NCI-H2107 (cell line): ENCODE measurements at regions not wholly inside any gene's neighbourhood (a gene's known extent, or its start where the extent isn't known, plus 50 kb on each side); places are given as distances from the start of the nearest gene placed in this dataset.
"Not testable (repeated sequence)": the region's sequence is repeated elsewhere in the genome, so short reads cannot be mapped to it uniquely, and the experiment has no call there.

Experiments
- DNase-seq: peaks from one replicate; lab custom pipeline; 2025; lab: John Stamatoyannopoulos, UW

DNA sequence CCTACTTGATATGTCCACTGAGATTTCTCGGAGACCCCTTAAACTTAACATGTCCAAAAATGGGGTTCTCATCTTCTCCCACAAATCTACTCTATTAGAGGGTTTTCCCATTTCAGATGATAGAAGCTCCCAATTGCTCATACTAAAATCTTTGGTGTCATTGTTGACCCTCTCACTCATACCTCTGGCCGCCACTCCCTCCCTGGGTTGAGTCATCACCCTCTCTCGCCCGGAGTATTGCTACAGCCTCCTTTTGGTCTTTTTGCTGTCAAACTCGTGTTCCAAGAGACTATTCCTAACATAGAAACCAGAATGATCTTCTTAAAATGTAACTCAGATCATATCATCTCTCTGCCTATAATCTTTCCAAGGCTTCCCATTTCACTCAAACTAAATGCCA lies 91.0 kb upstream of the GNAQ start:
- no peak for DNase-seq

DNA sequence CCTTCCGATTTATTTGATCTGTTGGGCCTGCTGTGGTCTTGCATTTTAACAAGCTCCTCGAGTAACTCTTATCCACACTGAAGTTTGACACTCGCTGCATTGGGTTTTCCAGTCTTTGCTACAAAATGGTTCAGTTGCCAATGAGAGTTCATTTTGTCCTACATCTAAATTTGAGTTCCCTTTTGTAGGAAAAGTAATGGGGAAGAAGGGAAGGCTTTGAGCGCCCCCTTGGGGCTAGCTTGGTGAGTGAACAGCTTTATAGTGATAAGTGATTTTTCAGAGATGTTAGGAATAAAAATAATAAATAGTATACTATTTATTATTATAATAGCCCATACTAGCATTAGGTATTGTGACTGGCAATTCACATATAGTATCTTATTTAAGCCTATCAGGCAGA lies 89.9 kb upstream of the GNAQ start:
- DNase-seq = peak; percentile 16

DNA sequence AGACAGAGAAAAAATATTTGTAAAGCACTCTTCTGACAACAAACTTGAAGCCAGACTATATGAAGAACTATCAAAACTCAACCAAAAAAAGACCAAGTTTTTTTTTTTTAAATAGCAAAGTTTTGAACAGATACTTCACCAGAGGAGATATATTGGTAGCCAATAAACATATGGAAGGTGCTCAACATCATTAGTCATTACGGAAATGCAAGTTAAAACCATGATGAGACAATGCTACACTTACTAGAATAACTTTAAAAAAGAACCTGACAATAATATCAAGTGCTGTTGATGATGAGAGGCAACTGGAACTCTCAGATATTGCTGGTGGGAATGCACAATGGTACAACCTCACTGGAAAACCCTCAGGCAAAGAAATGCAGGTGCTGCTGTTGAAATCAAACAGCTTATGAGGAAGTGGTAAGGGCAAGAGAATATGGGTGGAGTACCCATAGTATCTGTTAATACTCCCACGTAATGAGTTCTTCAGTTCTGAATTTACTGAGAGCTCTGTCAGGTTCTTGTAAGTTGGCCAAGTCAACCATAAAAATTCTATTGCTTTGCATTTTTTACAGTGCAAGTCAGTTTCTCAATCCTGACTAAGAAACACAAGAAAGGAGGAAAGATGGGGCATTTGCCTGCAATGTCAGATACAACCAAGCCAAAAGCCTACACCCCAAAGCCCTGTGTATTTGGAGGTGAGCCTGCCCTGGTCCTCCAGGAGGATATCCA lies 87.3 kb upstream of the GNAQ start:
- DNase-seq = no peak

DNA sequence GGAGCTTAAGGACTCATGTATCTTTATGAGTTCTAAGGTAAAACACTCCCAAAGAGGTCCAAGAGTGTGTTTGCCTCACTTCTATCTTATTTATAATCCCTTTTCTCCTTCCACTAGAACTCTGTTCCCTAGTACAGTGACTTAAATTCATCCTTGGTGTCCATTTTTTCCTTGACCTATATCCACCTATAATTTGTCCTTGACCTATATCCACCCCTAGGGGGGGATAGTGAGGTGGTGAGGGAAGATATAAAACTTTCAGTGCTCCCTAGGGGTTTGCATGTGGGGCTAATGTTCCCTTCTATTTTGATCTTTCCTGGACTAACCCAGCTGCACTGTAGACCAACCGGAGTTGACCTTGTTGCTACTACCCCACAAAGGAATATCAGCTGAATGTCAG lies 83.5 kb upstream of the GNAQ start:
- no peak for DNase-seq

DNA sequence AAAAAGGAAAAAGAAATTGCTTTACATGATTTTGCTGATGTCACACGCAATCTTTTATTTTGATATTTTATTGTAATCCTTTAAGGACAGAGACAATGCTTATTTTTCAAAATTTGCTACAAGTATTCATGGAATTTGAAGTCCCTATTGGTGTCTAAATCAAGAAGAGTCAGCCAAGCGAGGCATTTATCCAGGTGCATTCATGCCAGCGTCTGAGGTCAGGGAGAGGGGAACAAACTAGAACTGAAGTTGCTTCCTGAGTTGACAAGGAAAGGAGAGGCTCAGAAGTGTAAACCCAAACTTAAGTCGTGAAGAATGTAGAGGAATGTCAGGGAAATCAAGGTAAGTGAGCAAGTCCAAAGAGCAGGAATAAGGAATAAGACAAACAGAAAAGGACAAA lies 83.0 kb upstream of the GNAQ start:
- no peak for DNase-seq

DNA sequence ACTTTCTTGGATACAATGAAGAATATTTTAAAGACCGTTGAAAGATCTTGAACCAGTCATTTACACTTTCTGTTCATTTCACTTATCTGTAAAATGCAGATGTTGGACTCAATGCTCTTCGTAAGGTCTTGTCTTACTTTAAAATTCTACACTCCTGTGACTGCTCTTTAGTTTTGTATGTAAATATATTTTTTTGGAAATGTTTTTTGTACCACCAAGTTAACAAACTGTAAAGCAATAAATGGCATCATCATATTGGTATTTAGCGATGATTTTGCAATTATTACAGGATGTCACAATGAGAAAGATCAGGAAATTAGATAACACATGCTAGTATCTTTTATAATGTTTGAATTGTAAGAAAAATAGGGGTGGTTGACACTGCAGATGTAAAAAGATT lies 80.8 kb upstream of the GNAQ start:
- DNase-seq = no peak

DNA sequence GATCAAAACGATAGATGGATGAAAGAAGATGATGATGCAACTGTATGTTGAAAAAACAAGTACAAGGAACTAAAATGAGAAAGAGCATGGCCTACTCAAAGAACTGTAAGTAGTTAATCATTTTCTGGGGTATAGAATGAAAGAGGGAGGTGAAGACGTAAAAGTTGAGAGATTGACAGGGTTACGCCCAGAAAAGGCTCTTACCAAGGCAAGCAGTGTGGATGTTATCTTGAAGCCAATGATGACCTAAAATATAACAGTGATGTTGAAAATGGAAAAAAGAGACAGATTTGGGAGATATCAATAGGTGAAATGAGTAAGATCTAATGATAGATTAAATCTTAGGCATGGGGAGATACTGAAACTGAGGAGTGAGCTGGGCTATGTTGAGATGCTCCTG lies 80.4 kb upstream of the GNAQ start:
- no peak for DNase-seq

DNA sequence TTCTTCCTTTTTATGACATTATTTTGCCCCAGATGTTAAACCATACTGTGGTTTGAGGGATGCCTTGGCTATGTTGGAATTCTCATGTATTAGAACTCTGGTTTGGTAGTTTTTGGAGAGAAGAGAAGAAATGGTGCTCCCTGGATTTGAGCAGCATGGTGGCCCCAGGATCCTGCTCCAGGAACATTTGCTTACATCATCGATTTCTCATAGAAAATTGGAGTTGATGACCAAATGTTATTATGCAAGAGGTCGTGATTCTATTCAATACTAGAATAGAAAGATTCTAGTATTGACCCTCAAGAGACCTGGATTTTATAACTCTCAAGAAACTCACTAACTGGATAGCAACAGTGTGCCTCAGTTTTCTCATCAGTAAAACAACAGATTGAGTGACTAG lies 77.5 kb upstream of the GNAQ start:
- DNase-seq = no peak

DNA sequence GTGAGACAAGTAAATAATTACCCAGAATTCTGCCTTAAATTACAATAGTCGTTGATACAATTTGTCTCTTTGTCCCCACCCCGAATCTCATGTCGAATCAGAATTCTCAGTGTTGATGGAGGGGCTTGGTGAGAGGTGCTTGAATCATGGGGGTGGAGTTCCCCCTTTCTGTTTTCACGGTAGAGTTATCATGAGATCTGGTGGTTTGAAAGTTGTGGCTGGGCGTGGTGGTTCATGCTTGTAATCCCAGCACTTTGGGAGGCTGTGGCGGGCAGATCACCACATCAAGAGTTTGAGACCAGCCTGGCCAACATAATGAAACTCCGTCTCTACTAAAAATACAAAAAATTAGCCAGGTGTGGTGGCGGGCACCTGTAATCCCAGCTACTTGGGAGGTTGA lies 75.0 kb upstream of the GNAQ start:
- DNase-seq = not testable (repeated sequence)

DNA sequence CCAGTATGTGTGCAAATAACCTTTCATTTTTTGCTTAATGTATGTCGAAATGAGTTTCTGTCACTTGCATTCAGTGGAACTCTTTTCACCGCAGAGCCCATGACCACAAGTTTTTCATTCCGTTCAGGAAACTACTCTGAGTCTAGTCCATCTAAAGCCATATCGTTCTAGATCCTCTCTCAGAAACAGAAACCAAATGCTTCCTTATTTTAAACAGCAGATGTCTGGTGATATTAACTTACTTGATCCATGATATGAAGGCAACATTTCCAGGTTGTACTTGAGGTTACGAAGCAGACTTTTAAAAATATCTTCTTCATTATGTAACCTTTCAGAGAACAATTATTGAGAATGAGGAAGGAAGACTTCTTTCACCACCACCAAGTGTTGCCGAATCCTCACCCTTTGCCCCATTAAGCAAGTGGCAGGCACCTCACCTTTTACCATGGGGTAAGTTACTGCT lies 72.4 kb upstream of the GNAQ start:
- DNase-seq = no peak

DNA sequence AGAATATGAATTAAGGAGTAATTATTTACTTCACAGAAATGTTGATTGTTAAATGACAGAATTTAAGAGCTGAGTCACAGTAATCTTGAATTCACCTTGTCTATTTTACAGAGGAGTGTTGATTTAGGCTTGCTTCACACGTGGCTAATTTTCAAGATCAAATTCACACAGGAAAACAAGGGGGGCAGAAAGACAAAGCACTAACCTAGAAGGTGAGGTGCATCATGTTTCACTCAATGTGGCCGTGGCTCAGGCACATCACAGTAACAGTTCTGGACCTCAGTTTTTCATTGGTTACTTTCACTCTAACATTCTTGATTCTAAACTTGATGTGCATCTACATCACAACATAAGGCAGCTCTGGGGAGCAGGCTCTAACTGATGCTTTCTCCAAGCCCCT lies 69.6 kb upstream of the GNAQ start:
- no peak for DNase-seq

DNA sequence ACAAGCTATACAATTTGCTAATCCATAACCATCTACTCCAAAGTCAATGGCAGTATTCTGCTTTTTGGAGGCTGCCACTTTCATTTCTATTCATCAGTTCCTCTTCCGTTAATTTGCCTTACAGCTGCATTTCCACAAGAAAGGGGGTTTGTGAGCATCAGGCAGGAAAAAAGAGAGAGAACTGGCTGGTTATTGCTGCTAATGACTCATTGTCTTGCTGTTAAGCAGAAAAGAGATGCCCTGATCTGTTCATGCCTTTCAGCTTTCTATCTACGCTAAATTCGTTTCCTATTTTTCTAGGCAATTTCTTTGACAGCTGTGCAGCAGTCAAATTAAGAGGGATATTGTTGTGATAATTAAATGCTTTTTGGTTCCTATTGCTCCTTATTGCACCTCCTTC lies 65.9 kb upstream of the GNAQ start:
- DNase-seq = no peak

DNA sequence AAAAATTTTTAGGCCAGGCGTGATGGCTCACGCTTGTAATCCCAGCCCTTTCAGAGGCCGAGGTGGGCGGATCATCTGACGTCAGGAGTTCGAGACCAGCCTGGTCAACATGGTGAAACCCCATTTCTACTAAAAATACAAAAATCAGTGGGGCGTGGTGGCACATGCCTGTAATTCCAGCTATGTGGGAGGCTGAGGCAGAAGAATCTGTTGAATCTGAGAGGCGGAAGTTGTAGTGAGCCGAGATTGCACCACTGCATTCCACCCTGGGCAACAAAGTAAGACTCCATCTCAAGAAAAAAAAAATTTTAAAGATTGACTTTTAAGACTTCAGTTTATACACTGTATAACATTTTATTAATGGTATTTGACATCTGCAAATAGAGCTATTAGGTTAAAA lies 60.1 kb upstream of the GNAQ start:
- DNase-seq = no peak

DNA sequence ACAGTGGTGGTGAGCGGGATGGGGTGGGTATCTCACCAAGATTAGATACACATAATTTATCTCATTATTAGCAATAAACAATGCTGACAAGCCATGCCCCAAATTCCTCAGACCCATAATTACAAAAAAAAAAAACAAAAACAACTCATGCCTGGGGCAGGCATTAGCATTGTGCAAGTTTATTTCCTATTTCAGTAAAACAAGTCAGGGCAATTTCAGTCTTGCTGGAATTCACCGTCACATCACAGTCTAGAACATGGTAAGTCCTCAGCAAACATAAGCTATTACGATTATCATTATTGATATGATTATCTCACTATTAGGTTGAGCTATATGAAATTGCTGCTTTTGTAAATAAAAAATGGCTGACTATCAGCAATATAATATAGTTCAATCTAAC lies 57.5 kb upstream of the GNAQ start:
- no peak for DNase-seq

DNA sequence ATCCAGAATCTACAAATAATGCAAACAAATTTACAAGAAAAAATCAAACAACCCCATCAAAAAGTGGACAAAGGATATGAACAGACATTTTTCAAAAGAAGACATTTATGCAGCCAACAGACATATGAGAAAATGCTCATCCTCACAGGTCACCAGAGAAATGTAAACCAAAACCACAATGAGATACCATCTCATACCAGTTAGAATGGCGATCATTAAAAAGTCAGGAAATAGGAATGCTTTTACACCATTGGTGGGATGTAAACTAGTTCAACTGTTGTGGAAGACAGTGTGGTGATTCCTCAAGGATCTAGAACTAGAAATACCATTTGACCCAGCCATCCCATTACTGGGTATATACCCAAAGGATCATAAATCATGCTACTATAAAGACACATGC lies 56.6 kb upstream of the GNAQ start:
- not testable (repeated sequence) for DNase-seq
